NB4 (cell line): ENCODE measurements at regions not wholly inside any gene's neighbourhood (a gene's known extent, or its start where the extent isn't known, plus 50 kb on each side); places are given as distances from the start of the nearest gene placed in this dataset.

Experiments
- DNase-seq: peaks from one replicate; pipeline ENCODE4 v3.0.0; 2010; ENCODE audit warnings: low read depth
- H3K4me3 ChIP-seq: one replicate; pipeline ENCODE4 v1.5.1; 2011; ENCODE audit warnings: mild to moderate bottlenecking, low read depth, low read length, moderate library complexity
- CTCF ChIP-seq: IDR thresholded peaks from one replicate; pipeline ENCODE4 v1.5.1; 2012; ENCODE audit warnings: low read depth, low read length
- MAX ChIP-seq: IDR thresholded peaks from 2 replicates; pipeline ENCODE4 v1.6.1; 2011; ENCODE audit warnings: low read depth, low read length
- MYC ChIP-seq: IDR thresholded peaks from 2 replicates; pipeline ENCODE4 v1.6.1; 2011; ENCODE audit warnings: low read depth, low read length
- POLR2A ChIP-seq: IDR thresholded peaks from 2 replicates; pipeline ENCODE4 v1.6.1; 2011; ENCODE audit warnings: mild to moderate bottlenecking; ENCODE audit not compliant: insufficient read length; ENCODE audit errors: extremely low read depth

GRCh38 chr4:96991083-96991482 is 1151.2 kb downstream of the PDHA2 start:
- no peak overlapping the region for H3K4me3 ChIP-seq
- no peak for TF ChIP-seq MAX
- TF ChIP-seq CTCF: no peak
- no peak for TF ChIP-seq MYC
- TF ChIP-seq POLR2A: no peak

GRCh38 chr4:96992443-96992842 is 1150.8 kb downstream of the STPG2 start:
- TF ChIP-seq CTCF (no peak), POLR2A (no peak), MAX (no peak), MYC (no peak)
- no peak for DNase-seq

More at GRCh38 chr4:96991083-96991482, 1151.2 kb downstream of the PDHA2 start:
- no peak for DNase-seq

GRCh38 chr4:96993560-96993959 is 1149.7 kb downstream of the STPG2 start:
- TF ChIP-seq MAX: no peak
- TF ChIP-seq CTCF: no peak
- TF ChIP-seq POLR2A: no peak
- TF ChIP-seq MYC: no peak
- H3K4me3 ChIP-seq: no peak overlapping the region
- peak; percentile 3 for DNase-seq

More at GRCh38 chr4:96992443-96992842, 1150.8 kb downstream of the STPG2 start:
- no peak overlapping the region for H3K4me3 ChIP-seq

GRCh38 chr4:97003715-97004114 is 1139.6 kb downstream of the STPG2 start:
- no peak for DNase-seq
- H3K4me3 ChIP-seq: no peak overlapping the region
- no peak for TF ChIP-seq CTCF
- no peak for TF ChIP-seq MAX
- TF ChIP-seq MYC: no peak
- no peak for TF ChIP-seq POLR2A

- no peak for DNase-seq
- H3K4me3 ChIP-seq: no peak overlapping the region
- TF ChIP-seq POLR2A (no peak), MAX (no peak), MYC (no peak), CTCF (no peak)
These were observed 1130.0 kb downstream of the STPG2 start for GRCh38 chr4:97013309-97013708.

GRCh38 chr4:97013711-97014110 is 1129.6 kb downstream of the STPG2 start:
- DNase-seq: no peak
- H3K4me3 ChIP-seq: no peak overlapping the region
- TF ChIP-seq POLR2A (no peak), CTCF (no peak), MAX (no peak), MYC (no peak)
